B cell (primary cell): ENCODE measurements at regions not wholly inside any gene's neighbourhood (a gene's known extent, or its start where the extent isn't known, plus 50 kb on each side); places are given as distances from the start of the nearest gene placed in this dataset.

Source experiments
- ATAC-seq: fragments of 200-7000 bp; cut with Tn5 transposase; one replicate; pipeline ENCODE4 v1.10.0; 2021; ENCODE audit warnings: low read depth, mild to moderate bottlenecking, moderate number of reproducible peaks, moderate library complexity
- CTCF ChIA-PET: fragments of 350-600 bp; sonication (Branson Sonifier 250); formaldehyde crosslinking; loops from one replicate; lab custom pipeline; 2021; ENCODE audit warnings: antibody characterized with exemption, inconsistent platforms; lab: Charles Lee
- POLR2A ChIA-PET: fragments of 350-600 bp; sonication (Branson Sonifier 250); formaldehyde crosslinking; loops from one replicate; lab custom pipeline; 2021; ENCODE audit warnings: antibody characterized with exemption; lab: Charles Lee
- DNase-seq: peaks from one replicate; pipeline ENCODE4 v3.0.0; 2013
- H2AFZ ChIP-seq: 2 replicates; pipeline ENCODE4 v1.6.1; 2012; ENCODE audit warnings: mild to moderate bottlenecking, low read depth, low read length; ENCODE audit not compliant: insufficient read depth, poor library complexity, severe bottlenecking
- H3K27ac ChIP-seq, 2 donors: 1 replicate in 1 of 2; 2 replicates in 1 of 2; pipeline ENCODE4 v1.5.1; 2012 to 2013; ENCODE audit warnings: low read length in 2 of 2, mild to moderate bottlenecking in 2 of 2, moderate library complexity in 1 of 2
- H3K27me3 ChIP-seq, 4 experiments: fragments of 200-600 bp in 1 of 4; sonication (generic) in 1 of 4; replicated peaks in 1 of 4; 1 replicate in 2 of 4; 2 replicates in 2 of 4; pipeline versions ENCODE4 v1.6.1 to v1.7.0; 2013 to 2016; ENCODE audit warnings: low read length in 3 of 4, mild to moderate bottlenecking in 2 of 4, mixed read lengths in 1 of 4, moderate library complexity in 1 of 4; ENCODE audit not compliant: insufficient read depth in 4 of 4, control insufficient read depth in 3 of 4; ENCODE audit errors: control extremely low read depth in 1 of 4
- H3K36me3 ChIP-seq, 2 experiments: replicated peaks in 1 of 2; 1 replicate in 1 of 2; 2 replicates in 1 of 2; pipeline versions ENCODE4 v1.6.1 to v1.7.1; 2013; ENCODE audit warnings: low read length in 1 of 2; ENCODE audit not compliant: insufficient read depth in 2 of 2, control insufficient read depth in 1 of 2; ENCODE audit errors: control extremely low read depth in 1 of 2, extremely low read depth in 1 of 2
- H3K4me1 ChIP-seq, 2 donors: fragments of 200-600 bp in 1 of 2; sonication (generic) in 1 of 2; 1 replicate in 1 of 2; 2 replicates in 1 of 2; pipeline versions ENCODE4 v1.5.1 to v1.6.1; 2013 to 2017; ENCODE audit warnings: low read length in 2 of 2; ENCODE audit not compliant: control insufficient read depth in 2 of 2, insufficient read depth in 2 of 2
- H3K4me2 ChIP-seq: replicated peaks from 2 replicates; pipeline ENCODE3; 2012; ENCODE audit warnings: mild to moderate bottlenecking, low read depth, low read length; ENCODE audit not compliant: poor library complexity, severe bottlenecking
- H3K4me3 ChIP-seq, 5 experiments: fragments of 200-600 bp in 1 of 5; sonication (generic) in 1 of 5; 1 replicate in 3 of 5; 2 replicates in 2 of 5; pipeline versions ENCODE4 v1.5.1 to v1.7.0; 2011 to 2016; ENCODE audit warnings: low read length in 4 of 5, mild to moderate bottlenecking in 4 of 5, low read depth in 2 of 5, control low read depth in 1 of 5, moderate library complexity in 1 of 5; ENCODE audit not compliant: insufficient read depth in 1 of 5; ENCODE audit errors: control extremely low read depth in 1 of 5, extremely low read depth in 1 of 5
- H3K79me2 ChIP-seq: fragments of 200-600 bp; sonication (generic); one replicate; pipeline ENCODE4 v1.6.0; 2016; ENCODE audit warnings: low read length; ENCODE audit not compliant: control insufficient read depth, insufficient read depth
- H3K9ac ChIP-seq: fragments of 200-600 bp; sonication (generic); 2 replicates; pipeline ENCODE4 v1.6.1; 2017; ENCODE audit warnings: mild to moderate bottlenecking, low read length, moderate library complexity
- H3K9me3 ChIP-seq, 3 donors: one replicate each; pipeline versions ENCODE4 v1.6.1 to v1.7.1; 2013; ENCODE audit warnings: low read length in 2 of 3; ENCODE audit not compliant: control insufficient read depth in 2 of 3, insufficient read depth in 1 of 3; ENCODE audit errors: control extremely low read depth in 1 of 3
- H4K20me1 ChIP-seq: 2 replicates; pipeline ENCODE4 v1.6.0; 2012; ENCODE audit warnings: mild to moderate bottlenecking, low read length; ENCODE audit not compliant: insufficient read depth, control insufficient read depth, poor library complexity, severe bottlenecking
- H3K27ac Mint-ChIP-seq: one replicate; pipeline ENCODE4 v1.8.0; 2021; ENCODE audit warnings: mixed read lengths
- H3K27me3 Mint-ChIP-seq: one replicate; pipeline ENCODE4 v1.8.0; 2021; ENCODE audit warnings: mixed read lengths
- H3K4me1 Mint-ChIP-seq: one replicate; pipeline ENCODE4 v1.8.0; 2021; ENCODE audit warnings: mixed read lengths
- H3K4me3 Mint-ChIP-seq: one replicate; pipeline ENCODE4 v1.8.0; 2021; ENCODE audit warnings: mixed read lengths
- H3K9me3 Mint-ChIP-seq: one replicate; pipeline ENCODE4 v1.8.0; 2022; ENCODE audit warnings: mixed read lengths; ENCODE audit not compliant: insufficient read depth
- CTCF ChIP-seq: fragments of 200-600 bp; IDR thresholded peaks from one replicate; pipeline ENCODE4 v1.8.0; 2022; ENCODE audit warnings: antibody characterized with exemption, mild to moderate bottlenecking
- EZH2 ChIP-seq: IDR thresholded peaks from 2 replicates; pipeline ENCODE4 v1.6.1; 2012; ENCODE audit warnings: borderline replicate concordance, low read depth, mild to moderate bottlenecking, moderate library complexity, low read length; ENCODE audit not compliant: insufficient read depth, poor library complexity, severe bottlenecking
- WGBS: methylation state at CpG from one replicate; pipeline ENCODE4 v1.1.5; 2013; ENCODE audit warnings: missing lambda C conversion rate; ENCODE audit not compliant: insufficient coverage; 5-methylcytosine and 5-hydroxymethylcytosine counted together
- intact Hi-C: fragments of 100-400 bp; cut with micrococcal nuclease; formaldehyde crosslinking; loops from one replicate; pipeline ENCODE4 v1.10.0; 2022

- no peak overlapping the region for H3K27ac Mint-ChIP-seq
- ATAC-seq: no peak
- ChIA-PET POLR2A (no interaction called here), CTCF (interaction anchor here (0.9 kb wide), 1 partner anchor 9 kb away, joined by 3 read pairs; no protein-coding TSS in a partner anchor)
- H3K4me3 ChIP-seq: no peak overlapping the region
- no peaks in the 10 kb centered on the region for H3K4me1 Mint-ChIP-seq
- no peaks in the 10 kb centered on the region for H3K36me3 ChIP-seq
- intact Hi-C loops: no loop called here
- no peaks in the 10 kb centered on the region for H3K9me3 Mint-ChIP-seq
- no peaks in the 10 kb centered on the region for H3K9me3 ChIP-seq
- no peak for TF ChIP-seq CTCF
- no peak for TF ChIP-seq EZH2
- 97% methylated on average over 3 of the region's 3 CpGs for WGBS
- no peaks in the 10 kb centered on the region for H3K79me2 ChIP-seq
- DNase-seq: no peak
- no peak overlapping the region for H3K4me3 Mint-ChIP-seq
- no peaks in the 10 kb centered on the region for H3K27me3 ChIP-seq
- no peaks in the 10 kb centered on the region for H4K20me1 ChIP-seq
- no peaks in the 10 kb centered on the region for H3K4me1 ChIP-seq
- H3K27ac ChIP-seq: no peak overlapping the region
- H3K9ac ChIP-seq: no peak overlapping the region
- H3K4me2 ChIP-seq: no peak overlapping the region
- H2AFZ ChIP-seq: no peak overlapping the region
- no peaks in the 10 kb centered on the region for H3K27me3 Mint-ChIP-seq
These were observed 128.4 kb upstream of the LYPLAL1 start for GRCh38 chr1:219045246-219045645.

GRCh38 chr1:219049501-219049900 is 124.2 kb upstream of the LYPLAL1 start:
- Histone ChIP-seq H3K79me2 (no peaks in the 10 kb centered on the region), H3K27me3 (no peaks in the 10 kb centered on the region), H4K20me1 (no peaks in the 10 kb centered on the region), H3K36me3 (no peaks in the 10 kb centered on the region), H3K4me1 (no peaks in the 10 kb centered on the region), H3K9ac (no peak overlapping the region), H3K9me3 (no peaks in the 10 kb centered on the region), H3K27ac (no peak overlapping the region), H3K4me2 (no peak overlapping the region), H3K4me3 (no peak overlapping the region), H2AFZ (no peak overlapping the region)
- ChIA-PET CTCF (no interaction called here), POLR2A (no interaction called here)
- Mint-ChIP-seq H3K27ac (no peak overlapping the region), H3K9me3 (no peaks in the 10 kb centered on the region), H3K27me3 (no peaks in the 10 kb centered on the region), H3K4me1 (no peaks in the 10 kb centered on the region), H3K4me3 (no peak overlapping the region)
- TF ChIP-seq EZH2 (no peak), CTCF (no peak)
- intact Hi-C loops: no loop called here
- ATAC-seq (no peak), DNase-seq (no peak)
- WGBS: 96% methylated on average over 3 of the region's 4 CpGs
